PC-3 (cell line): ENCODE measurements at regions not wholly inside any gene's neighbourhood (a gene's known extent, or its start where the extent isn't known, plus 50 kb on each side); places are given as distances from the start of the nearest gene placed in this dataset.

ENCODE experiments used
- ATAC-seq: fragments of 200-7000 bp; cut with Tn5 transposase; 2 replicates; pipeline ENCODE4 v1.9.1; 2020; ENCODE audit warnings: mild to moderate bottlenecking, moderate library complexity
- BruUV-seq: library from RNA; stranded (reverse); fragments of 400-500 nt; replicated peaks from 2 replicates; lab custom pipeline; 2021; lab: Mats Ljungman, UMichigan
- CTCF ChIA-PET: fragments of 300-600 bp; sonication (Branson Sonifier 250); formaldehyde crosslinking; loops from one replicate; lab custom pipeline; 2022; ENCODE audit warnings: antibody characterized with exemption; lab: Charles Lee
- POLR2A ChIA-PET: fragments of 300-600 bp; sonication (Branson Sonifier 250); formaldehyde crosslinking; loops from one replicate; lab custom pipeline; 2022; ENCODE audit warnings: antibody characterized with exemption; ENCODE audit not compliant: unreplicated experiment; lab: Charles Lee
- DNase-seq: peaks from one replicate; pipeline ENCODE4 v3.0.0-alpha.2; 2015
- H2AFZ ChIP-seq: fragments of 300-600 bp; sonication (generic); 2 replicates; pipeline ENCODE4 v1.6.0; 2016; ENCODE audit warnings: antibody characterized with exemption, low read length
- H3F3A ChIP-seq: fragments of 300-600 bp; sonication (generic); one replicate; pipeline ENCODE4 v1.6.0; 2017; ENCODE audit warnings: antibody characterized with exemption, low read length, control low read depth, mild to moderate bottlenecking; ENCODE audit not compliant: unreplicated experiment
- H3K27ac ChIP-seq: fragments of 300-600 bp; sonication (generic); 2 replicates; pipeline ENCODE4 v1.5.1; 2016; ENCODE audit warnings: mild to moderate bottlenecking, low read length
- H3K27me3 ChIP-seq: fragments of 300-600 bp; sonication (generic); 2 replicates; pipeline ENCODE4 v1.6.1; 2016; ENCODE audit warnings: low read length, mixed read lengths
- H3K36me3 ChIP-seq: fragments of 300-600 bp; sonication (generic); 2 replicates; pipeline ENCODE4 v1.6.1; 2016; ENCODE audit warnings: low read depth, mixed run types, low read length, mixed read lengths
- H3K4me1 ChIP-seq: fragments of 300-600 bp; sonication (generic); 2 replicates; pipeline ENCODE4 v1.5.1; 2016; ENCODE audit warnings: low read length; ENCODE audit not compliant: insufficient read depth
- H3K4me2 ChIP-seq: fragments of 300-600 bp; sonication (generic); 2 replicates; pipeline ENCODE4 v1.6.0; 2016; ENCODE audit warnings: low read length
- H3K4me3 ChIP-seq: fragments of 300-600 bp; sonication (generic); 2 replicates; pipeline ENCODE4 v1.5.1; 2016; ENCODE audit warnings: mild to moderate bottlenecking, low read length, mixed read lengths
- H3K79me2 ChIP-seq: fragments of 300-600 bp; sonication (generic); 2 replicates; pipeline ENCODE4 v1.6.1; 2017; ENCODE audit warnings: low read length, mixed read lengths
- H3K9ac ChIP-seq: fragments of 300-600 bp; sonication (generic); 2 replicates; pipeline ENCODE4 v1.6.0; 2016; ENCODE audit warnings: mild to moderate bottlenecking, low read length
- H3K9me2 ChIP-seq: fragments of 300-600 bp; sonication (generic); replicated peaks from 2 replicates; pipeline ENCODE4 v1.6.1; 2016; ENCODE audit warnings: mixed run types, low read length, mixed read lengths
- H3K9me3 ChIP-seq: fragments of 300-600 bp; sonication (generic); 2 replicates; pipeline ENCODE4 v1.6.1; 2016; ENCODE audit warnings: low read length, mixed read lengths
- H4K20me1 ChIP-seq: fragments of 300-600 bp; sonication (generic); 2 replicates; pipeline ENCODE4 v1.6.1; 2016; ENCODE audit warnings: low read length, mixed read lengths
- CTCF ChIP-seq: fragments of 300-600 bp; sonication (generic); conservative IDR thresholded peaks from 2 replicates; pipeline ENCODE4 v1.5.1; 2017; ENCODE audit warnings: antibody characterized with exemption, low read depth, mild to moderate bottlenecking, low read length
- EZH2 ChIP-seq: fragments of 300-600 bp; sonication (generic); IDR thresholded peaks from one replicate; pipeline ENCODE4 v1.6.1; 2017; ENCODE audit warnings: antibody characterized with exemption, mild to moderate bottlenecking, low read length; ENCODE audit not compliant: unreplicated experiment
- EZH2phosphoT487 ChIP-seq: fragments of 300-600 bp; sonication (generic); IDR thresholded peaks from 2 replicates; pipeline ENCODE4 v1.6.1; 2018; ENCODE audit warnings: mild to moderate bottlenecking, antibody characterized with exemption, low read length, borderline replicate concordance
- intact Hi-C: fragments of 100-400 bp; cut with micrococcal nuclease; formaldehyde crosslinking; loops from 2 replicates; pipeline ENCODE4 v1.9.0; 2023

DNA sequence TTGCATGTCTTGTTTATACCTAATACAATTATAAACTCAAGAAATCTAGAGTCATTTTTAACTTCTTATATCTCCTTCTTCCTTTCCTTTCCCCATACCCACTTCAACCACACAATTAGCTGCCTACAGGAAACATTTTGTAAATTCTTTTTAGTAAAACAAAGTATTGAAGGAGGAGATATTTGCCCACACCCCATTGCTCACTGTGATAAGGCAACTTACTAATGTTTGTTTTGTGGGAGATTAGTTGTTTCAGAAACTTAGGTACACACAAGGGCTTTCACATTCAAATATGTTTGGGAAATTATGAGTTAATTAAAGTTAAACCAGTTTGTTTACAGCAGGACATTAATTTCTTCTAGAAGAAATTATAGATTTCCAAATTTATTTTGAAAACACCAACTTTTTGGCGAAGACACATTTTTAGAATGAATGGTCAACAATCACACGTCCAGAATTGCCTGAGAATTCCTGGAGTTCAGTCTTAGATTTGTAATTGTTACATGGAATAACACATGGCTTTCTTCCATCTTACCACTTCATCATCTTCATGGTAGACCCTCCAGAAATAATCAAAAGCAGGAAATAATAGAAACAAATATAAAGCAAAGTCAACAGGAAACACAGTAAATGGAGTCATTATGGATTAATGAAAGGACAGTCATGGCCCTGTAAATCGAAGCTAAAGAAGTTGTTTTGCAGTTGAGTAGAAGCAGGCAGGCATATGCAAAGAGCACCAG lies 62.5 kb upstream of the RAB27B start:
- TF ChIP-seq CTCF (no peak), EZH2 (no peak), EZH2phosphoT487 (no peak)
- Histone ChIP-seq H3K4me2 (peak overlapping the region; percentile 79), H3K36me3 (no peaks in the 10 kb centered on the region), H3K27me3 (no peaks in the 10 kb centered on the region), H3K79me2 (no peaks in the 10 kb centered on the region), H3K27ac (peak overlapping the region; percentile 99), H3K4me3 (peak overlapping the region; percentile 54), H3F3A (peaks cover 11% of the 10 kb centered on the region), H3K9me3 (no peaks in the 10 kb centered on the region), H4K20me1 (no peaks in the 10 kb centered on the region), H3K4me1 (peaks cover 56% of the 10 kb centered on the region), H3K9ac (peak overlapping the region; percentile 85), H2AFZ (0 out of 2 replicates have a peak overlapping the region, but pooled peaks have one; percentile 32), H3K9me2 (no peaks in the 10 kb centered on the region)
- no TSS peak for BruUV-seq
- ChIA-PET POLR2A (interaction anchor here (0.6 kb wide), 2 partner anchors 13 to 74 kb away, joined by 4 to 6 read pairs; no protein-coding TSS in a partner anchor), CTCF (interaction anchor here (1.5 kb wide), 1 partner anchor 10 kb away, joined by 5 read pairs; no protein-coding TSS in a partner anchor)
- intact Hi-C loops = loop anchor here (2.0 to 5.0 kb wide), 5 partner anchors 63 to 216 kb away; partner anchors contain the start of gene RAB27B
- peak; percentile 47 for ATAC-seq
- peak; percentile 76 for DNase-seq

DNA sequence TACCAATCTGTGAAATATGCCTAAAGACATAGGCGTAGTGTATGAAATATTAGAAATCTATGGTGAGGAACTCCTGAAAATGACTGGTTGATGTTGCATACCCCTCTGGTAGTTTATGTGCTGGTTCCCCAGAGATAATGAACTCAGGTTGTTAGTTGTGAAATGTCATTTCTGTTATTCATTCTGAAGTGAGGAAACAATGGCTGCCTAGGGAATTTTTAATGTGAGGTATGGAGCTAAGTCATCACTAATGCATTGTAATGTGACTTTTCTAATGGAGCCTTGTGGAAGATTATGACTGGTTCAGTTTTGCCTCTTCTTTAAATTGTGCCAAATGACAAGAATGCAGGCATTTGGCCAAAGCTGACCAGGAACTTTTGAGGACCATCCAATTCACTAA lies 61.6 kb upstream of the RAB27B start:
- Histone ChIP-seq H3K4me3 (peak overlapping the region; percentile 54), H3K4me2 (peak overlapping the region; percentile 79)

More for the DNA sequence above, 61.6 kb upstream of the RAB27B start:
- POLR2A ChIA-PET = interaction anchor here (0.6 kb wide), 1 partner anchor 211 kb away, joined by 3 read pairs; no protein-coding TSS in a partner anchor
- no peaks in the 10 kb centered on the region for H3K79me2 ChIP-seq
- CTCF ChIA-PET = interaction anchor here (1.5 kb wide), 1 partner anchor 9 kb away, joined by 5 read pairs; no protein-coding TSS in a partner anchor
- H3K9me3 ChIP-seq = no peaks in the 10 kb centered on the region
- no peaks in the 10 kb centered on the region for H3K27me3 ChIP-seq
- TF ChIP-seq EZH2 (no peak), EZH2phosphoT487 (no peak), CTCF (no peak)
- TSS peak; percentile 91 for BruUV-seq
- no peaks in the 10 kb centered on the region for H3K9me2 ChIP-seq
- DNase-seq = peak; percentile 75
- H3F3A ChIP-seq = peaks cover 11% of the 10 kb centered on the region
- intact Hi-C loops = loop anchor here (1.0 to 5.0 kb wide), 8 partner anchors 10 to 216 kb away; partner anchors contain the start of gene RAB27B
- peak overlapping the region; percentile 99 for H3K27ac ChIP-seq
- H3K9ac ChIP-seq = peak overlapping the region; percentile 85
- H3K36me3 ChIP-seq = no peaks in the 10 kb centered on the region
- H2AFZ ChIP-seq = peak overlapping the region; percentile 32
- peak; percentile 47 for ATAC-seq
- H3K4me1 ChIP-seq = peaks cover 56% of the 10 kb centered on the region
- H4K20me1 ChIP-seq = no peaks in the 10 kb centered on the region
